ENCODE measurements at regions not wholly inside any gene's neighbourhood (a gene's known extent, or its start where the extent isn't known, plus 50 kb on each side); places are given as distances from the start of the nearest gene placed in this dataset.

DNA sequence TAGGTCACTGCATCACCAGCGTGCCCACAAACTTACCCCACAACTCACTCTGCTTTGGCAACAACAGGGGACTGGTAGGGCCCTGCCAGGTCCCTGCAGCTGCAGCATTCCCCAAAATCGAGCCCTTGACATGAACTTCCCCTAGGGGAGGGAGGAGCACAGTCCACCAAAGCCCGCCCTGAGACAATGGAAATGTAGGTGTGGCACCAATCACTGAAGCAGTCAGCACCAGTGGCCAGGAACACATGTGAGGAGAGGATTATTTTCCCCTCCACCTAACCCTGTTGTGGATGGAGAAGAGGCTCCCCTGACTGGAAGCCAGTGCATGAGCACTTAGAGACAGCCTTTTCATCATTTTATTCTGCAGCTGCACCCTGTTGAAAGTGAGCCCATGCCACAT, 573.8 kb downstream of the SOX5 start (continued):
- TF ChIP-seq, protein P1, sequence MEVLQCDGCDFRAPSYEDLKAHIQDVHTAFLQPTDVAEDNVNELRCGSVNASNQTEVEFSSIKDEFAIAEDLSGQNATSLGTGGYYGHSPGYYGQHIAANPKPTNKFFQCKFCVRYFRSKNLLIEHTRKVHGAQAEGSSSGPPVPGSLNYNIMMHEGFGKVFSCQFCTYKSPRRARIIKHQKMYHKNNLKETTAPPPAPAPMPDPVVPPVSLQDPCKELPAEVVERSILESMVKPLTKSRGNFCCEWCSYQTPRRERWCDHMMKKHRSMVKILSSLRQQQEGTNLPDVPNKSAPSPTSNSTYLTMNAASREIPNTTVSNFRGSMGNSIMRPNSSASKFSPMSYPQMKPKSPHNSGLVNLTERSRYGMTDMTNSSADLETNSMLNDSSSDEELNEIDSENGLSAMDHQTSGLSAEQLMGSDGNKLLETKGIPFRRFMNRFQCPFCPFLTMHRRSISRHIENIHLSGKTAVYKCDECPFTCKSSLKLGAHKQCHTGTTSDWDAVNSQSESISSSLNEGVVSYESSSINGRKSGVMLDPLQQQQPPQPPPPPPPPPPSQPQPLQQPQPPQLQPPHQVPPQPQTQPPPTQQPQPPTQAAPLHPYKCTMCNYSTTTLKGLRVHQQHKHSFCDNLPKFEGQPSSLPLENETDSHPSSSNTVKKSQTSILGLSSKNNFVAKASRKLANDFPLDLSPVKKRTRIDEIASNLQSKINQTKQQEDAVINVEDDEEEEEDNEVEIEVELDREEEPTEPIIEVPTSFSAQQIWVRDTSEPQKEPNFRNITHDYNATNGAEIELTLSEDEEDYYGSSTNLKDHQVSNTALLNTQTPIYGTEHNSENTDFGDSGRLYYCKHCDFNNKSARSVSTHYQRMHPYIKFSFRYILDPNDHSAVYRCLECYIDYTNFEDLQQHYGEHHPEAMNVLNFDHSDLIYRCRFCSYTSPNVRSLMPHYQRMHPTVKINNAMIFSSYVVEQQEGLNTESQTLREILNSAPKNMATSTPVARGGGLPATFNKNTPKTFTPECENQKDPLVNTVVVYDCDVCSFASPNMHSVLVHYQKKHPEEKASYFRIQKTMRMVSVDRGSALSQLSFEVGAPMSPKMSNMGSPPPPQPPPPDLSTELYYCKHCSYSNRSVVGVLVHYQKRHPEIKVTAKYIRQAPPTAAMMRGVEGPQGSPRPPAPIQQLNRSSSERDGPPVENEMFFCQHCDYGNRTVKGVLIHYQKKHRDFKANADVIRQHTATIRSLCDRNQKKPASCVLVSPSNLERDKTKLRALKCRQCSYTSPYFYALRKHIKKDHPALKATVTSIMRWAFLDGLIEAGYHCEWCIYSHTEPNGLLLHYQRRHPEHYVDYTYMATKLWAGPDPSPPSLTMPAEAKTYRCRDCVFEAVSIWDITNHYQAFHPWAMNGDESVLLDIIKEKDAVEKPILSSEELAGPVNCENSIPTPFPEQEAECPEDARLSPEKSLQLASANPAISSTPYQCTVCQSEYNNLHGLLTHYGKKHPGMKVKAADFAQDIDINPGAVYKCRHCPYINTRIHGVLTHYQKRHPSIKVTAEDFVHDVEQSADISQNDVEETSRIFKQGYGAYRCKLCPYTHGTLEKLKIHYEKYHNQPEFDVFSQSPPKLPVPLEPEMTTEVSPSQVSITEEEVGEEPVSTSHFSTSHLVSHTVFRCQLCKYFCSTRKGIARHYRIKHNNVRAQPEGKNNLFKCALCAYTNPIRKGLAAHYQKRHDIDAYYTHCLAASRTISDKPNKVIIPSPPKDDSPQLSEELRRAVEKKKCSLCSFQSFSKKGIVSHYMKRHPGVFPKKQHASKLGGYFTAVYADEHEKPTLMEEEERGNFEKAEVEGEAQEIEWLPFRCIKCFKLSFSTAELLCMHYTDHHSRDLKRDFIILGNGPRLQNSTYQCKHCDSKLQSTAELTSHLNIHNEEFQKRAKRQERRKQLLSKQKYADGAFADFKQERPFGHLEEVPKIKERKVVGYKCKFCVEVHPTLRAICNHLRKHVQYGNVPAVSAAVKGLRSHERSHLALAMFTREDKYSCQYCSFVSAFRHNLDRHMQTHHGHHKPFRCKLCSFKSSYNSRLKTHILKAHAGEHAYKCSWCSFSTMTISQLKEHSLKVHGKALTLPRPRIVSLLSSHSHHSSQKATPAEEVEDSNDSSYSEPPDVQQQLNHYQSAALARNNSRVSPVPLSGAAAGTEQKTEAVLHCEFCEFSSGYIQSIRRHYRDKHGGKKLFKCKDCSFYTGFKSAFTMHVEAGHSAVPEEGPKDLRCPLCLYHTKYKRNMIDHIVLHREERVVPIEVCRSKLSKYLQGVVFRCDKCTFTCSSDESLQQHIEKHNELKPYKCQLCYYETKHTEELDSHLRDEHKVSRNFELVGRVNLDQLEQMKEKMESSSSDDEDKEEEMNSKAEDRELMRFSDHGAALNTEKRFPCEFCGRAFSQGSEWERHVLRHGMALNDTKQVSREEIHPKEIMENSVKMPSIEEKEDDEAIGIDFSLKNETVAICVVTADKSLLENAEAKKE (CRISPR knock-in tag; IDR thresholded peaks at IDR 0.05) = no peak
- TF ChIP-seq NANOG (IDR thresholded peaks at IDR 0.05; ENCODE audit: borderline replicate concordance) (no peak), POLR2AphosphoS5 (IDR thresholded peaks at IDR 0.05; ENCODE audit: low read depth) (no peak)

DNA sequence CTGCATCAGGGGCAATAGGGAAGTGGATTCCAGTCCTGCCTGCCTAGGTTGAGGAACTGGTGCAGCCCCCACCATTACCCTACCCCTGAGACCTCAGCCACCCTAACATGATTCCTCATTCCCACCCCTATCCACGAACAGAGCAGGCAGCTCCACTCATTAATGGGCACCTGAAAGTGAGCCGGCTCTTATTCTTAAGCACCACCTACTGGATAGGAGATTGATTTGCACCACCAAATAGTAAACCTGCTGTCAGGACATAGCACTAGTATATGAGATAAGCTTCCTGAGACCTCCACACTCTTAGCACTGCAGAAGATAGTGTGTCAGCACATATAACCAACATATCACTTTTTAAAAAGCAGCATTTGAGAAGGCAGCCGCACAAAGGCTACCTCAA, 573.2 kb downstream of the SOX5 start:
- ATAC-seq (peak; percentile 95), DNase-seq (ENCODE audit: low spot score) (peak; percentile 64)
- Mint-ChIP-seq H3K4me3 (no peak overlapping the region), H3K27me3 (ENCODE audit: insufficient read depth, low read depth, poor library complexity) (peaks cover 2% of the 10 kb centered on the region), H3K4me1 (no peaks in the 10 kb centered on the region), H3K27ac (no peak overlapping the region), H3K36me3 (ENCODE audit: low read depth) (no peaks in the 10 kb centered on the region), H3K9me3 (peaks cover 2% of the 10 kb centered on the region; the same call in 2 of the 3 replicates)
- no peaks in the 10 kb centered on the region for H3K4me1 ChIP-seq (ENCODE audit: insufficient read depth)
- no peaks in the 10 kb centered on the region for H3K79me2 ChIP-seq (replicated peaks; ENCODE audit: insufficient read depth)
- H4K20me1 ChIP-seq (replicated peaks; ENCODE audit: insufficient read depth) = no peaks in the 10 kb centered on the region
- TF ChIP-seq, protein P2, sequence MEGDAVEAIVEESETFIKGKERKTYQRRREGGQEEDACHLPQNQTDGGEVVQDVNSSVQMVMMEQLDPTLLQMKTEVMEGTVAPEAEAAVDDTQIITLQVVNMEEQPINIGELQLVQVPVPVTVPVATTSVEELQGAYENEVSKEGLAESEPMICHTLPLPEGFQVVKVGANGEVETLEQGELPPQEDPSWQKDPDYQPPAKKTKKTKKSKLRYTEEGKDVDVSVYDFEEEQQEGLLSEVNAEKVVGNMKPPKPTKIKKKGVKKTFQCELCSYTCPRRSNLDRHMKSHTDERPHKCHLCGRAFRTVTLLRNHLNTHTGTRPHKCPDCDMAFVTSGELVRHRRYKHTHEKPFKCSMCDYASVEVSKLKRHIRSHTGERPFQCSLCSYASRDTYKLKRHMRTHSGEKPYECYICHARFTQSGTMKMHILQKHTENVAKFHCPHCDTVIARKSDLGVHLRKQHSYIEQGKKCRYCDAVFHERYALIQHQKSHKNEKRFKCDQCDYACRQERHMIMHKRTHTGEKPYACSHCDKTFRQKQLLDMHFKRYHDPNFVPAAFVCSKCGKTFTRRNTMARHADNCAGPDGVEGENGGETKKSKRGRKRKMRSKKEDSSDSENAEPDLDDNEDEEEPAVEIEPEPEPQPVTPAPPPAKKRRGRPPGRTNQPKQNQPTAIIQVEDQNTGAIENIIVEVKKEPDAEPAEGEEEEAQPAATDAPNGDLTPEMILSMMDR (conservative IDR thresholded peaks at IDR 0.05; ENCODE audit: low read depth in 2 of 2) = peak; percentile 59 to 70
- TF ChIP-seq, protein P3, sequence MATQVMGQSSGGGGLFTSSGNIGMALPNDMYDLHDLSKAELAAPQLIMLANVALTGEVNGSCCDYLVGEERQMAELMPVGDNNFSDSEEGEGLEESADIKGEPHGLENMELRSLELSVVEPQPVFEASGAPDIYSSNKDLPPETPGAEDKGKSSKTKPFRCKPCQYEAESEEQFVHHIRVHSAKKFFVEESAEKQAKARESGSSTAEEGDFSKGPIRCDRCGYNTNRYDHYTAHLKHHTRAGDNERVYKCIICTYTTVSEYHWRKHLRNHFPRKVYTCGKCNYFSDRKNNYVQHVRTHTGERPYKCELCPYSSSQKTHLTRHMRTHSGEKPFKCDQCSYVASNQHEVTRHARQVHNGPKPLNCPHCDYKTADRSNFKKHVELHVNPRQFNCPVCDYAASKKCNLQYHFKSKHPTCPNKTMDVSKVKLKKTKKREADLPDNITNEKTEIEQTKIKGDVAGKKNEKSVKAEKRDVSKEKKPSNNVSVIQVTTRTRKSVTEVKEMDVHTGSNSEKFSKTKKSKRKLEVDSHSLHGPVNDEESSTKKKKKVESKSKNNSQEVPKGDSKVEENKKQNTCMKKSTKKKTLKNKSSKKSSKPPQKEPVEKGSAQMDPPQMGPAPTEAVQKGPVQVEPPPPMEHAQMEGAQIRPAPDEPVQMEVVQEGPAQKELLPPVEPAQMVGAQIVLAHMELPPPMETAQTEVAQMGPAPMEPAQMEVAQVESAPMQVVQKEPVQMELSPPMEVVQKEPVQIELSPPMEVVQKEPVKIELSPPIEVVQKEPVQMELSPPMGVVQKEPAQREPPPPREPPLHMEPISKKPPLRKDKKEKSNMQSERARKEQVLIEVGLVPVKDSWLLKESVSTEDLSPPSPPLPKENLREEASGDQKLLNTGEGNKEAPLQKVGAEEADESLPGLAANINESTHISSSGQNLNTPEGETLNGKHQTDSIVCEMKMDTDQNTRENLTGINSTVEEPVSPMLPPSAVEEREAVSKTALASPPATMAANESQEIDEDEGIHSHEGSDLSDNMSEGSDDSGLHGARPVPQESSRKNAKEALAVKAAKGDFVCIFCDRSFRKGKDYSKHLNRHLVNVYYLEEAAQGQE (IDR thresholded peaks at IDR 0.05; ENCODE audit: unreplicated experiment) = no peak
- peak overlapping the region; percentile 72; the same call in 1 of the 2 replicates for H2AFZ ChIP-seq
- H3K9me2 ChIP-seq (ENCODE audit: insufficient read depth) = no peaks in the 10 kb centered on the region
- no peaks in the 10 kb centered on the region for H3K27me3 ChIP-seq (ENCODE audit: insufficient read depth)
- H3K36me3 ChIP-seq (ENCODE audit: insufficient read depth) = no peaks in the 10 kb centered on the region
- no peak overlapping the region for H3K4me3 ChIP-seq
- no peak overlapping the region for H3K4me2 ChIP-seq
- H3F3A ChIP-seq (replicated peaks; ENCODE audit: low read depth) = no peaks in the 10 kb centered on the region
- no peak overlapping the region for H3K27ac ChIP-seq (ENCODE audit: low read depth)

Data from GM23338 (cell line).